B cell (primary cell): ENCODE measurements at regions not wholly inside any gene's neighbourhood (a gene's known extent, or its start where the extent isn't known, plus 50 kb on each side); places are given as distances from the start of the nearest gene placed in this dataset.

Source experiments
- ATAC-seq: fragments of 200-7000 bp; cut with Tn5 transposase; one replicate; pipeline ENCODE4 v1.10.0; 2021; ENCODE audit warnings: low read depth, mild to moderate bottlenecking, moderate number of reproducible peaks, moderate library complexity
- CTCF ChIA-PET: fragments of 350-600 bp; sonication (Branson Sonifier 250); formaldehyde crosslinking; loops from one replicate; lab custom pipeline; 2021; ENCODE audit warnings: antibody characterized with exemption, inconsistent platforms; lab: Charles Lee
- POLR2A ChIA-PET: fragments of 350-600 bp; sonication (Branson Sonifier 250); formaldehyde crosslinking; loops from one replicate; lab custom pipeline; 2021; ENCODE audit warnings: antibody characterized with exemption; lab: Charles Lee
- DNase-seq: peaks from one replicate; pipeline ENCODE4 v3.0.0; 2013
- H2AFZ ChIP-seq: 2 replicates; pipeline ENCODE4 v1.6.1; 2012; ENCODE audit warnings: mild to moderate bottlenecking, low read depth, low read length; ENCODE audit not compliant: insufficient read depth, poor library complexity, severe bottlenecking
- H3K27ac ChIP-seq, 2 donors: 1 replicate in 1 of 2; 2 replicates in 1 of 2; pipeline ENCODE4 v1.5.1; 2012 to 2013; ENCODE audit warnings: low read length in 2 of 2, mild to moderate bottlenecking in 2 of 2, moderate library complexity in 1 of 2
- H3K27me3 ChIP-seq, 4 experiments: fragments of 200-600 bp in 1 of 4; sonication (generic) in 1 of 4; replicated peaks in 1 of 4; 1 replicate in 2 of 4; 2 replicates in 2 of 4; pipeline versions ENCODE4 v1.6.1 to v1.7.0; 2013 to 2016; ENCODE audit warnings: low read length in 3 of 4, mild to moderate bottlenecking in 2 of 4, mixed read lengths in 1 of 4, moderate library complexity in 1 of 4; ENCODE audit not compliant: insufficient read depth in 4 of 4, control insufficient read depth in 3 of 4; ENCODE audit errors: control extremely low read depth in 1 of 4
- H3K36me3 ChIP-seq, 2 experiments: replicated peaks in 1 of 2; 1 replicate in 1 of 2; 2 replicates in 1 of 2; pipeline versions ENCODE4 v1.6.1 to v1.7.1; 2013; ENCODE audit warnings: low read length in 1 of 2; ENCODE audit not compliant: insufficient read depth in 2 of 2, control insufficient read depth in 1 of 2; ENCODE audit errors: control extremely low read depth in 1 of 2, extremely low read depth in 1 of 2
- H3K4me1 ChIP-seq, 2 donors: fragments of 200-600 bp in 1 of 2; sonication (generic) in 1 of 2; 1 replicate in 1 of 2; 2 replicates in 1 of 2; pipeline versions ENCODE4 v1.5.1 to v1.6.1; 2013 to 2017; ENCODE audit warnings: low read length in 2 of 2; ENCODE audit not compliant: control insufficient read depth in 2 of 2, insufficient read depth in 2 of 2
- H3K4me2 ChIP-seq: replicated peaks from 2 replicates; pipeline ENCODE3; 2012; ENCODE audit warnings: mild to moderate bottlenecking, low read depth, low read length; ENCODE audit not compliant: poor library complexity, severe bottlenecking
- H3K4me3 ChIP-seq, 5 experiments: fragments of 200-600 bp in 1 of 5; sonication (generic) in 1 of 5; 1 replicate in 3 of 5; 2 replicates in 2 of 5; pipeline versions ENCODE4 v1.5.1 to v1.7.0; 2011 to 2016; ENCODE audit warnings: low read length in 4 of 5, mild to moderate bottlenecking in 4 of 5, low read depth in 2 of 5, control low read depth in 1 of 5, moderate library complexity in 1 of 5; ENCODE audit not compliant: insufficient read depth in 1 of 5; ENCODE audit errors: control extremely low read depth in 1 of 5, extremely low read depth in 1 of 5
- H3K79me2 ChIP-seq: fragments of 200-600 bp; sonication (generic); one replicate; pipeline ENCODE4 v1.6.0; 2016; ENCODE audit warnings: low read length; ENCODE audit not compliant: control insufficient read depth, insufficient read depth
- H3K9ac ChIP-seq: fragments of 200-600 bp; sonication (generic); 2 replicates; pipeline ENCODE4 v1.6.1; 2017; ENCODE audit warnings: mild to moderate bottlenecking, low read length, moderate library complexity
- H3K9me3 ChIP-seq, 3 donors: one replicate each; pipeline versions ENCODE4 v1.6.1 to v1.7.1; 2013; ENCODE audit warnings: low read length in 2 of 3; ENCODE audit not compliant: control insufficient read depth in 2 of 3, insufficient read depth in 1 of 3; ENCODE audit errors: control extremely low read depth in 1 of 3
- H4K20me1 ChIP-seq: 2 replicates; pipeline ENCODE4 v1.6.0; 2012; ENCODE audit warnings: mild to moderate bottlenecking, low read length; ENCODE audit not compliant: insufficient read depth, control insufficient read depth, poor library complexity, severe bottlenecking
- H3K27ac Mint-ChIP-seq: one replicate; pipeline ENCODE4 v1.8.0; 2021; ENCODE audit warnings: mixed read lengths
- H3K27me3 Mint-ChIP-seq: one replicate; pipeline ENCODE4 v1.8.0; 2021; ENCODE audit warnings: mixed read lengths
- H3K4me1 Mint-ChIP-seq: one replicate; pipeline ENCODE4 v1.8.0; 2021; ENCODE audit warnings: mixed read lengths
- H3K4me3 Mint-ChIP-seq: one replicate; pipeline ENCODE4 v1.8.0; 2021; ENCODE audit warnings: mixed read lengths
- H3K9me3 Mint-ChIP-seq: one replicate; pipeline ENCODE4 v1.8.0; 2022; ENCODE audit warnings: mixed read lengths; ENCODE audit not compliant: insufficient read depth
- EZH2 ChIP-seq: IDR thresholded peaks from 2 replicates; pipeline ENCODE4 v1.6.1; 2012; ENCODE audit warnings: borderline replicate concordance, low read depth, mild to moderate bottlenecking, moderate library complexity, low read length; ENCODE audit not compliant: insufficient read depth, poor library complexity, severe bottlenecking
- WGBS: methylation state at CpG from one replicate; pipeline ENCODE4 v1.1.5; 2013; ENCODE audit warnings: missing lambda C conversion rate; ENCODE audit not compliant: insufficient coverage; 5-methylcytosine and 5-hydroxymethylcytosine counted together
- intact Hi-C: fragments of 100-400 bp; cut with micrococcal nuclease; formaldehyde crosslinking; loops from one replicate; pipeline ENCODE4 v1.10.0; 2022
- TF ChIP-seq, protein P1 (sequence below): fragments of 200-600 bp; IDR thresholded peaks from one replicate; pipeline ENCODE4 v1.8.0; 2022; ENCODE audit warnings: antibody characterized with exemption, mild to moderate bottlenecking

DNA sequence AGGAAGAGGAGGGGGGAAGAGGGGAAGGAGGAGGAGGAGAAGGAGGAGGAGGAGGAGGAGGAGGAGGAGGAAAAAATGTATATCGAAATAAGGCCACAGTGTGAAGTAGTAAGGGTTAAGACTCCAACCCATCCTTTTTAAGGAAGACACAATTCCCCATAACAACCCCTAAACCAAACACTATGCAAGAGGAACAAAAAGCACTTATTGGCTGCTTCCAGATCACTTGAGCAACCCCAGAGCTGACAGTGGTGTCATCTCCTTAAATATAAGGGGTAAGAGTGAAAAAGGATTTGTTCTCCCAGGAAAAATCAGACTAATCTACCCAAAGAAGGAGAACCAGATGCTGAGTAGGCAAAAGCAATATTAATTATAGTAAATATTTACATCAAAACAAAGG is 169.1 kb upstream of the SASH1 start:
- no peaks in the 10 kb centered on the region for H3K36me3 ChIP-seq
- Mint-ChIP-seq H3K4me1 (no peaks in the 10 kb centered on the region), H3K27ac (no peak overlapping the region), H3K27me3 (peaks cover 9% of the 10 kb centered on the region), H3K4me3 (no peak overlapping the region), H3K9me3 (peaks cover 2% of the 10 kb centered on the region)
- H3K27ac ChIP-seq, result no peak overlapping the region
- ChIA-PET CTCF (no interaction called here), POLR2A (no interaction called here)
- no peaks in the 10 kb centered on the region for H3K79me2 ChIP-seq
- WGBS, result no CpG with 5 or more reads among the region's 1 CpG
- no peak overlapping the region for H3K4me3 ChIP-seq
- H3K9me3 ChIP-seq, result no peaks in the 10 kb centered on the region
- ATAC-seq (no peak), DNase-seq (no peak)
- H3K9ac ChIP-seq, result no peak overlapping the region
- TF ChIP-seq, protein P1, sequence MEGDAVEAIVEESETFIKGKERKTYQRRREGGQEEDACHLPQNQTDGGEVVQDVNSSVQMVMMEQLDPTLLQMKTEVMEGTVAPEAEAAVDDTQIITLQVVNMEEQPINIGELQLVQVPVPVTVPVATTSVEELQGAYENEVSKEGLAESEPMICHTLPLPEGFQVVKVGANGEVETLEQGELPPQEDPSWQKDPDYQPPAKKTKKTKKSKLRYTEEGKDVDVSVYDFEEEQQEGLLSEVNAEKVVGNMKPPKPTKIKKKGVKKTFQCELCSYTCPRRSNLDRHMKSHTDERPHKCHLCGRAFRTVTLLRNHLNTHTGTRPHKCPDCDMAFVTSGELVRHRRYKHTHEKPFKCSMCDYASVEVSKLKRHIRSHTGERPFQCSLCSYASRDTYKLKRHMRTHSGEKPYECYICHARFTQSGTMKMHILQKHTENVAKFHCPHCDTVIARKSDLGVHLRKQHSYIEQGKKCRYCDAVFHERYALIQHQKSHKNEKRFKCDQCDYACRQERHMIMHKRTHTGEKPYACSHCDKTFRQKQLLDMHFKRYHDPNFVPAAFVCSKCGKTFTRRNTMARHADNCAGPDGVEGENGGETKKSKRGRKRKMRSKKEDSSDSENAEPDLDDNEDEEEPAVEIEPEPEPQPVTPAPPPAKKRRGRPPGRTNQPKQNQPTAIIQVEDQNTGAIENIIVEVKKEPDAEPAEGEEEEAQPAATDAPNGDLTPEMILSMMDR, result no peak
- TF ChIP-seq EZH2, result no peak
- no peak overlapping the region for H3K4me2 ChIP-seq
- no peaks in the 10 kb centered on the region for H3K27me3 ChIP-seq
- H3K4me1 ChIP-seq, result no peaks in the 10 kb centered on the region
- no peak overlapping the region for H2AFZ ChIP-seq
- intact Hi-C loops, result no loop called here
- no peaks in the 10 kb centered on the region for H4K20me1 ChIP-seq

DNA sequence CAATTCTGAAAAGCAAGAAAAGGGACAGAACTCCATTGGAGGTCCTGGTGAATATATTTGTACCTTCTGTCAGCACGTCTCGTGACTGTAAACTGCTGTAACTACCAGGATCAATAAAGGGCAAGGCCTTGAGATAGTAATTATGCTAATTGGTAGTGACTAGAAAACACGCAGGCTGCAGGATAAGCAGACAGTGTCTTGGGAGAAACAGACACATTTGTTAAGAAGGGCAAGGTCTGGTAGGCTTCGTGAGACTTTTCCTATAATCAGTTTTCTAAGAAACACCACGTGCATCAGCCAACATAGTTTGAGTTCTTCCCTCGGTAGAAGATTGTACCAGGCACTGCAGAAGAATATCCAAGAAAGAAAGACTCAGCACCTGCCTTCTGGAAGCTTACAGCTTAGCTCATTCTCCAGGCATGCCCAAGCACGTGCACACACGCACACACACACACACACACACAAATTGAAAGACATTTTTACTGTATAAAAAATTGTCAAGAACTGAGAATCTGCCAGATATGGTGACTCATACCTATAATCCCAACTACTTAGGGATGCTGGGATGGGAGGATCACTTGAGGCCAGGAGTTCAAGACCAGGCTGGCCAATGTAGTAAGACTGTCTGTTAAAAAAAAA is 167.0 kb upstream of the SASH1 start:
- Histone ChIP-seq H3K36me3 (no peaks in the 10 kb centered on the region), H3K27me3 (no peaks in the 10 kb centered on the region)

More for the DNA sequence above, 167.0 kb upstream of the SASH1 start:
- Histone ChIP-seq H3K4me1 (no peaks in the 10 kb centered on the region), H2AFZ (no peak overlapping the region), H3K4me2 (no peak overlapping the region), H3K79me2 (no peaks in the 10 kb centered on the region), H3K9ac (no peak overlapping the region), H4K20me1 (no peaks in the 10 kb centered on the region), H3K9me3 (no peaks in the 10 kb centered on the region), H3K27ac (no peak overlapping the region), H3K4me3 (no peak overlapping the region)
- Mint-ChIP-seq H3K27me3 (peaks cover 12% of the 10 kb centered on the region), H3K27ac (no peak overlapping the region), H3K4me1 (no peaks in the 10 kb centered on the region), H3K4me3 (no peak overlapping the region), H3K9me3 (peaks cover 2% of the 10 kb centered on the region)
- ChIA-PET CTCF (interaction anchor here (1.8 kb wide), 1 partner anchor 36 kb away, joined by 5 read pairs; no protein-coding TSS in a partner anchor), POLR2A (no interaction called here)
- WGBS, result 92% methylated on average over 6 of the region's 8 CpGs
- TF ChIP-seq, protein P1, result no peak
- no peak for TF ChIP-seq EZH2
- no peak for ATAC-seq
- DNase-seq, result no peak
- intact Hi-C loops, result no loop called here
